MV-4-11 (cell line): ENCODE measurements at regions not wholly inside any gene's neighbourhood (a gene's known extent, or its start where the extent isn't known, plus 50 kb on each side); places are given as distances from the start of the nearest gene placed in this dataset.
"Not testable (repeated sequence)": the region's sequence is repeated elsewhere in the genome, so short reads cannot be mapped to it uniquely, and the experiment has no call there.

Source experiments
- DNase-seq: peaks from one replicate; lab custom pipeline; 2025; lab: John Stamatoyannopoulos, UW

DNA sequence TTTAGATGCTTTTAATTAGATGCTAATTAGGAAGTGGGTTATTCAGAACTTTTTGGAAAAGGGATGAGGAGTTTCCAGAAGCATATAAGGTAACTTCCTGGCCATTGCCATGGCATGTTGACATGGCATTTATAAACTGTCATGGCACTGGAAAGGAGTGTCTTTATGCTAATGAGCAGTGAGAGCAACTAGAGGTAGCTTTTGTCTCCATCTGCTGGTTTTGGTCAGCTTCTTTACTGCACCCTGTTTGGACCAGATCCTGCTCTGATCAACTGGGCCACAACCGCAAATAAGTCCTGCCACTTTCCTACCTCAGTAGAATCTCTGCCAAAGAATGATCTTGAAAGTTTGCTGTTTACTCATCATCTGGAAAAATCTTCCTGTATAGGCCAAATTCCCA is 193.6 kb downstream of the FAM72C start:
- DNase-seq, result not testable (repeated sequence)

DNA sequence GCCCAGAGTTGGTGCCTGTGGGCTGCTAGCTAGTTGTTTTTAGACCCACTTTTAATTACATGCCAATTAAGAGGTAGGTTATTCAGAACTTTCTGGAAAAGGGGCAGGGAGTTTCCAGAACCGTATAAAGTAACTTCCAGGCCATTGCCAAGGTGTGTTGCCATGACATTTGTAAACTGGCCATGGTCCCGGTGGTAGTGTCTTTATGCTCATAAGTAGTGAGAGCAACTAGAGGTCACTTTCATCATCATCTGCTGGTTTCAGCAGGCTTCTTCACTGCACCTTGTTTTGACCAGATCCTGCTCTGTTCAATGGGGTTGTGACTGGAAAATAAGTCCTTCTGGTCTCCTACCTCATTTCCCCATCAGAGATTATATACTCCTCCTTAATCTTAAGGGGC is 207.0 kb downstream of the FAM72C start:
- not testable (repeated sequence) for DNase-seq

DNA sequence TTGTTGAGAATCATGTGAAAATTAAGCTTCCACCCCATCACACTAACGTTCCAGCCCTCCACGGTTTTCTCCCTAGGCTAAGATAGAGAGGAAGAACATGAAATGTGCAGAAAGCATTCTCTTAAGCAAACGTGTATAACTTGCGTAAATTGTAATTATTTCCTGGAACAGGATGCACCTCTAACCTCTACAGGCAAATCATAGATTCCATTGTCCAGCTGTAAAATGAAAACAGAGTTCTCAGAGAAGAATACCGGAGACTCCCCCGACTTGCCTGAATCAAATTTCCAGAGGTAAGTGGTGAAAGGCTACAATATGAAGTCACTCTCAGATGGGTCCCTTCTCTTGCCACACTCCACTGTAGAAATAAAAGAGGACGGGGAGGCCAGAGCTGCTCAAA is 211.4 kb downstream of the FAM72C start:
- DNase-seq, result not testable (repeated sequence)

DNA sequence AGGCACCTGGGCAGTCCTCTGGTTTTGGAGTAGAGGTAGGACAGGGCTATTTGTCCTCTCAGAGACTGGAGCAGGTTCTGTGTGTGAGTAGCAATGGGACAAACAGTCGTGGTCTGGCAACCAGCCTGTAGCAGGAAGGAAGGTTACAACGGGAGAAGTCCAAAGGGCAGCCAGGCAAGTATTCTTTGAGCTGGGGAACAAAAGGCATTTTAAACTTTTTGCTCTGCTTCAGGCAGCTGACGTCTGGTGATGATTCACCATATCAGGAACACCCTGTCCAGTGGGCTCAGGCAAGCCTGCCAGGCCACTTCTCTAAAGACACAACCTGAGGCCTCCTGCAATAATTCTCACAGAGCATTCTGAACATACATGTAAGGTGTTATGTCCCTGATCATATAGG is 215.8 kb downstream of the FAM72C start:
- not testable (repeated sequence) for DNase-seq

DNA sequence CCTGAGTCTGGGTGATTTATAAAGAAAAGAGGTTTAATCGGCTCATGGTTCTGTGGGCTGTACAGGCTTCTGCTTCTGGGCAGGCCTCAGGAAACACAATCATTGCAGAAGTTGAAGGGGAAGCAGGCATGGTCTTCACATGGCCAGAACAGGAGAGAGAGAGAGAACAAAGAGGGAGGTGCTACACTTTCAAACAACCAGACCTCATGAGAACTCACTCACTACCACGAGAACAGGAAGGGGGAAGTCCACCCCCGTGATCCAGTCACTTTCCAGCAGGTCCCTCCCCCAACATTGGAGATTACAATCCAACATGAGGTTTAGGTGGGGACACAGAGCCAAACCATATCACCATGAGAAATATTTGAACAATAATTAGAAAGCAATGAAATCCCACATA is 222.9 kb downstream of the FAM72C start:
- peak; percentile 14 for DNase-seq

DNA sequence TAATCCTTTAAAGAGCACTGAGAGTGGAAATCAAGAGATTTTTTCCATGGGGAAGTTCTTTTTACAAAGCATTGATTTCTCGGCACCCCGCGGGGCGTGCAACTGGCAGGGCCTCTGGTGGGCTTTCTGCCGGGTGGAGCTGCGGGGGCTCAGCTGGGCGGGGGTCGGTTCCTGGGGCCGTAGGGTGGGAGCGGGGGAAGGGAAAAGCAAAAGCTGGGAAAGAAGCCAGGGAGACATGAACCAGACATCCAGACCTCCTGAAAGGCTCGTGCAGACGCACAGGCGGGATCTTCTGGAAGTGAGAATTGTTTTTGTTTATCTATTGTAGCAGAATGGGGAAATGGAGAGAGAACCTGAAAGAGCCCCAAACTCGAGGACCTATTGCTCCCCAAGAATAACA is 235.2 kb downstream of the FAM72C start:
- no peak for DNase-seq

DNA sequence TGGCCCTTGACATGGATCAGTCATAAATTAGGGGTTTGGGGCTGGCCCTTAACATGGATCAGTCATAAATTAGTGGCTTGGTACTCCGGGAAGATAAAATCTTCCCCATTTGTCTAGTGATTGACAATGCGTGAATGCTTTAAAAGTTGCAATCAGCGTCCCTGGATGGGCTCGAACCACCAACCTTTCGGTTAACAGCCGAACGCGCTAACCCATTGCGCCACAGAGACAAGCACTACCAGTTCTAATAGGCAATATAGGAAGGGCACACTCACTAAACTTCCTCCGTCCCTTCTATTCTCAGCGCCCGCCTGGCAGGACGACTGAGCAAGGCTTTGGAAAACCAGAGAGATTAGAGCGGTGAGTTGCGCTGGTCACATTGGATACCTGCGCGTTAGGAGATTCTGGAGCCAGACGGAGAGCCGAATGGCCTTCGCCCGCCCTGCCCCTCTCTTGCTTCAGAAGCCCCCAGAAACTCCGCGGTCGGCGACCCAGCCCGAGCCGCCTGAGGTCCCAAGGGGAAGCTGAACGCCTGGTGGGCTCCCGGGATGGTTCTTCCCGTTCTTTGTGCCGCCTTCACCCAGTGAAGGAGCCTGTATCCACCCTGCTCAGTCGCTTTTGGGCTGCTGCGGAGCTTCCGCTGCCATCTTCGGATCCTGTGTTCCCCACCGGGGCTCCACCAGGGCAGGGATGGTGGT is 235.9 kb downstream of the FAM72C start:
- DNase-seq, result peak; percentile 57

DNA sequence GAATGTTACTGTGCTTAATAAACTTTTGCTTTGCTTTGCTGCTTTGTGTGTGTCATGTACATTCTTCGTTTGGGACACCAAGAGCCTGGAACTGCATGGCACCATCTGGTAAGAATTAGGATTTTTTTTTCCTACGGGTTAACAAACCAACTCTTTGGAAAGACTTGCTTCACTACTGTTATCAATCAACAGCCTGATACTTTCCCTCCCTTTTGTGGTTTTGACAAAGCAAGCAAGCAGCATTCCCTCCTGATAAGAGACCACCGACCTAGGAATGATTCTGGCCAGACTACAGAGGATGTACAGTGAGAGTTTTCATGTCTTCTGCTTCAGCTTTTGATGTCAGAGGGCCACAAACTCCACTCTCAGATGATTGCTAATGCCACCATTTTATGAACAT is 237.5 kb downstream of the FAM72C start:
- not testable (repeated sequence) for DNase-seq

DNA sequence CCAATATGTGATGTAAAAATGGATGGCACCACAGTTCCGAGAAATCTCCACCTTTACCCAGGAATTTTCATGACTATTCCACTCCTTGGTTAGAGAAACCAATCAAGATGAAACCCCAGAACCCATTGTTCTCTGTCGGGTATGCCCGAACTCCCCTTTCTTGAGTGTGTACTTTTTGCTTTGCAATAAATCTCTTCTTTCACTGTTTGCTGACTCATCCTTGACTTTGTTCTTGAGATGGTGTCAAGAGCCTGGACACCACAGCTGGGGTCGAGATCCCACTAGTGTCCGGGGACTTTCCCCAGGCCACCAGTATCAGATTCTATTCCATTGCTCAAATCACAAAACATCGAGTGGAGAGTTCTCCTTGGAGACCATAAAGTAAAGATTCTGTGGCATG is 240.9 kb downstream of the FAM72C start:
- DNase-seq, result not testable (repeated sequence)

DNA sequence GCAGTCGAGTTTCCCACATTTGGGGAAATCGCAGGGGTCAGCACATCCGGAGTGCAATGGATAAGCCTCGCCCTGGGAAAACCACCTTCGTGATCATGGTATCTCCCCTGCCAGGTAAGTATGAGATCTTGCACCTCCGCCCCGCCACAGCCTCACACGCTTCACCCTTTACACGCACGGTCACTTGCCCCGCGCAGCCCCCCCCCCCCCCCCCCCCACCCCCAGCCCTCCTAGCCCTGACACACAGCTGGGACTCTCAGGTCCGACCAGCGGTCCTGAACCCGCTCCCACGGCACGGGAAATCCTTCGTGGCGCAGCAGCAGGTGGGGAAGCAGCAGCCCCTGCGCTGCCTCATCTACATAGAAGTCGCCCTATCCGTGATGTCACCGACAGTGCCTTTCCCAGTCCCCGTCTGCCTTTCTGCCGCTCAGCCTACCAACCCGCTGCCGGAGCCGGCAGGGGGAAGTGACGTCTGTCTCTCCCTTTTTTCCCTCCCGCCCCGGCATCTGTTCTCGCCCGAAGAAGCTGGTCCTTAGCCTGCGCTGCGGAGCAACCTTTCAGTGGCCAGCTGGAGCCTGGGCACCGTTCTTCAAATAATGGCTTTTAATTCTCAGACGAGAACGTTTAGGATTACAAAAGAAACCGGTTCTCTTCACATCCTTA is 242.2 kb downstream of the FAM72C start:
- not testable (repeated sequence) for DNase-seq

DNA sequence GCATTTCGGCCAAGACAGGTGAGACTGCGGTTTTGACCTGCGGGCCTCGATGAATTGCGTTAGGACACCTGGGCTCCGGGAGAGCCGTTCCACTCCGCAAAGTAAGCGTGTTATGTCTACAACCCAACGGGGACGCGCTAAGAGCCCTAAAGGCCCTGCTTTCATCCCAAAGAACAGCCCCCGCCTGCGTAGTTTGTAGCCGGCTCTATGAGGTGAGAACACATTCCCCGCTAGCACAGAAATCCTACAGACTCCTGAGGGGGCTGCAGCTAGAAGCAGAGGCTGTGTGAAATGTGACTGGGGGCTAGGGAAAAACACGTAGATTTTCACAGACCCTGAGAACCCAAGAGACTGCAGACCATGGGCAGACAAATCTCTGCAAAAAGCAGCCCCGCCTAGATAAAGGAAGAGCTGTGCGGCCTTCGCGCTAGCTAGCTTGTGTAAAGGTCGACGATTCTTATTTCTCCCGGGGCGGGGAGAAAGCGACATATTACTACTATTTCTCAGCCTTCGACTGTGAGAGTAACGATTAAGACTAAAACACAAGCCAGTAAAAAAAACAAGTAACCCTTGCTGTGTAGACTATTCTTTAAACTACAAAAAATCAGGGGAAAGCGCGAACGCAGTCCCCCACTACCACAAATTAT is 242.9 kb downstream of the FAM72C start:
- not testable (repeated sequence) for DNase-seq

DNA sequence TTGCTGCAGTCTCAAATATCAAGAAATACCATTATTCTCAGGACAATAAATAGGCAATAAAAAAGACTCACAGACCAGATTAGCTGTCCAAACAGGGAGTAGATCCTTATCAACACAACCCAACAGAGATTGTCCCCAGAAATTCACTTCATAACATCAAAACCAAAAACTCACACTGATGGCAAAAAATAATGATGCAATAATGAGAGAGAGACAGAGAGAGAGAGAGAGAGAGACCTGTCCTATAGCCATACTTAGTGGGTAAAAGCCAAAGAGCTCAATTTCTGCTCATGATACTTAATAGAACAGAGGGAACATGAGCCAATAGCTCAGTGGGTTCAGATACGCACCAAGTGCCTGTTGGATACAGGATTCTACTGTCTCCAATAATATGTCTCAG is 244.5 kb downstream of the FAM72C start:
- no peak for DNase-seq

DNA sequence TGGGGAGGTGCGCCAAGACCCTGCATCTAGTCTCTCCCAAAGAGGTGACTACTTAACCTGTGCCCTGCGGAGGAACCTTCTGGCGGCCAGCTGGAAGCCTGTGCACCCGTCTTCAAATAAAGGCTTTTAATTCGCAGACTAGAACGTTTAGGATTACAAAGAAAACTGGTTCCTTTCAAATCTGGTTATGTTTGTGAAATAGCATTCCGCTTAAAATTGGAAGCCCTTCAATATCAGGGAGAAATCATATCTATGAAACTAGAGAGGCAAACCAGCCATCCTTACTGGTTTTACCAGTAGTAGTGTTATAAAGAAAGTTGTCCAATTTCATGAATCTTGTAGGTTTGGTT is 250.8 kb downstream of the FAM72C start:
- no peak for DNase-seq

DNA sequence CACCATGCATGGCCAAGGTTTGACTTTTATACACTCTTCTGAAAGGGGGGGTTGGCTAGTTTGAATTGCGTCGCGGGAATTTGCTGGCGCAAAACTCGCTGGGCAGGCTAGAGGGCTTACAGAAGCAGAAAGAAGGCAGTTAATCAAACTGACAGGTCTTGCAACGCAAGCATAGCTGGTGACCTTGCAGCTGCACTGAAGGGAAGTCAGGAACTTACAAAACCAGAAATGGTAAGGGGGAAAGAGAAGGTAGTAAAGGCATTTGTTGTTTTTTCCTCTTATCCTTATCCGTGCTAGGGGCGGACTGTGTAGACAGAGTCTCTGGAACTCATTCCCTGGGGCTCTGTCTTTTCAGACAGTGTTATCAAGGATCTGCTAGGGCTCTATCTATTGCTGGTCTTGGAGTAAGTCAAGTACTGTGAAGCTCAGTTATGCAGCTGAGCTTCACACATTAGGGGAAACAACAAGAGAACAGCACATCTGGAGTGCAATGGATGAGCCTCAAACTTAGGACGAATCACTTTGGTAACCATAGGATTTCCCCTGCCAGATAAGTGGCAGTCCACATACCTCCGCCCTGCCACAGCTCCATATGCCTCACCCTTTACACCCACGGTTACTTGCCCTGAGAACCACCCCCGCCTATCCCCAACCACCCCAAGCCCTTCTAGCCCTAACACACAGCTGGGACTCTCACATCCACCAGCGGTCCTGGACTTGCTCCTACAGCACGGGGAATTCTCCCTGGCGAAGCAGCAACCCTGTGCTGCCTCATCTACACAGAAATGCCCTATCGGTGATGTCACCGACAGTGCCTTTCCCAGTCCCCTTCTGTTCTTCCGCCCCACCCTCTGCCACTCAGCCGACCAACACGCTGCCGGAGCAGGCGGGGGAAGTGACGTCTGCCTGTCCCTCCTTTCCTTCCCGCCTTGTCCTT is 251.4 kb downstream of the FAM72C start:
- peak; percentile 86 for DNase-seq

DNA sequence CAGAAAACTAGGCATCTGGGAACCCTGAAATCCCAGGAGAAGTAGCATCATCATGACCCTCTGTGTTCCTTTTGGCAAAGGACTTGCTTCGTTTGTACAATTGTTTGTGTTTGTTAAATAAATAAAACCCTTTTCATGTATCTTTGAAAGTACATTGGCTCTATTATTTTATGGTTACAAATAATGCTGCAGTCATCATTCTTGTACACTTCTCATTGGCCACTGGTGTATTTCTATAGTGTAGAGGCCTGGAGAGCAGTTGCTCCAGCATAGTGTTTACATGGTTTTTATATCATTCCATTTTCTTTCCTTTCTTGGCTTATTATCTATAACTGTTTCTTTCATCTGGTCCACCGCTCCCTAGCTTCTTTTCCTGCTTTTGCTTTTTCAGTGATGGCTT is 253.3 kb downstream of the FAM72C start:
- DNase-seq, result no peak

DNA sequence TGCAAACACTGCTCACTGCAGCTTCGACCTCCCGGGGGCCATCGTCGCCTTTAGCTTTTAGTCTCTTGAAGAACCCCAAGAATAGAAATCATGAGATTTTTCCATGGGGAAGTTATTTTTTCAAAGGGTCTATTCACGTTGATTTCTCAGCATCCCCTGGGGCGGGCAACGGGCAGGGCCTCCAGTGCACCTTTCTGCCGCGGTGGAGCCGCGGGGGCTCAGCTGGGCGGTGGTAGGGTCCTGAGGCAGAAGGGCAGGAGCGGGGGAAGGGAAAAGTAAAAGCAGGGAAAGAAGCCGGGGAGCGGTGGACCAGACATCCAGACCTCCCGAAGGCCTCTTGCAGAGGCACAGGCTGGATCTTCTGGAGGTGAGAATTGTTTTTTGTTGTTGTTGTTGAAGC is 253.8 kb downstream of the FAM72C start:
- no peak for DNase-seq

DNA sequence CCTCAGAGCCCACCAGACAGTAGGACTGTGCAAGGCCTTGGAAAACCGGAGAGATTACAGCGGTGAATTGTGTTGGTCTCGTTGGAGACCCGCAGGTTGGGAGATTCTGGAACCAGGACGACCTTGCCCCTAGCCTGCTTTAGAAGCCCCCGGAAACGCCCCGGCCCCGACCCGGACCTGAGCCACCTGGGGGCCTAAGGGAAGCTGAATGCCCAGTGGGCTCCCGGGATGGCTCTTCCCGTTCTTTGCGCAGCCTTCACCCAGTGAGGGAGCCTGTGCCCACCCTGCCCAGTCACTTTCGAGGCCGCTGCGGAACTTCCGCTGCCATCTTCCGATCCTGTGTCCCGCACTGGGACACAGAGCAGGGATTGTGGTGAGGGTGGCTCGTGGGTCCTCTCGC is 254.4 kb downstream of the FAM72C start:
- DNase-seq, result no peak

DNA sequence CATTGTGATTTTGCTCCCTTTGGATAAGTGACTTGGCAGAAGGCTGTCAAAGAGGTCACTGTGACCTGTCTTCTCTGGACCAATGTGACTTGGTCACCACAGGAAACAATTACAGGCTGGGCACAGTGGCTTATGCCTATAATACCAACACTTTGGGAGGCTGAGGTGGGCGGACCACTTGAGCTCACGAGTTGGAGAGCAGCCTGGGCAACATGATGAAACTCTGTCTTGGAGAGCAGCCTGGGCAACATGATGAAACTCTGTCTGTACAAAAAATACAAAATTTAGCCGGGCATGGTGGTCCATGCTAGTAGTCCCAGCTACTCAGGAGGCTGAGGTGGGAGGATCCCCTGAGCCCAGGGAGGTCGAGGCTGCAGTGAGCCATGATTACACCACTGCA is 256.9 kb downstream of the FAM72C start:
- not testable (repeated sequence) for DNase-seq

DNA sequence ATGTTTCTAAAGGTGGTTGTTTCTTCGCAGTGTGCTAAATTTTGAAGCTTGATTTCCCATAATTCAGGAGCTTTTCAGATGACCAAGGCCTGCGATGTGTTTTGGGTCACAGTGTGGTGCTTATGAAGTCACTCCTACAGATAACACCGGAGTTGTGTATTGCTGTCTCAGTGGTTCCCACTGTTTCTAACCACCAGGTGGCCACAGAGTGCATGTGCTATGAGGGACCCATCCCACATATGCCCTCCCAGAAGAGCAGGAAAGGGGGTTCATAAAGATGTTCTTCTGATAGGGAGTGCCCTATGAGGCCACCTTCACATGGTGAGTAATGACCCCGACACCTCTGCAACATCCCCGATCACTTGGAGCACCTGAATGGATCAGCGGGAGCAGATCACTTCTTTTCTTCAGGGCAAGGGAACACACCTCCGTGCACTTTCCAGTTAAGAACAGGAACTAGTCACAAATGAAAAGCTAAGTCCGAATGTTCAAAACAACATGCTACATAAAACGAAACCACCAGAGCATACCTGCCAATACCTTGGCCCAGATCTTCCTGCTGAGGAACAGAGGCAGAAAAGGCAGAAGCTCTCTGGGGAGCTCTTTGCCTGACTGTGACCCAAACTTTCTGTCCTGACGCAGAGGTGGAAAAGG is 262.1 kb downstream of the FAM72C start:
- not testable (repeated sequence) for DNase-seq

DNA sequence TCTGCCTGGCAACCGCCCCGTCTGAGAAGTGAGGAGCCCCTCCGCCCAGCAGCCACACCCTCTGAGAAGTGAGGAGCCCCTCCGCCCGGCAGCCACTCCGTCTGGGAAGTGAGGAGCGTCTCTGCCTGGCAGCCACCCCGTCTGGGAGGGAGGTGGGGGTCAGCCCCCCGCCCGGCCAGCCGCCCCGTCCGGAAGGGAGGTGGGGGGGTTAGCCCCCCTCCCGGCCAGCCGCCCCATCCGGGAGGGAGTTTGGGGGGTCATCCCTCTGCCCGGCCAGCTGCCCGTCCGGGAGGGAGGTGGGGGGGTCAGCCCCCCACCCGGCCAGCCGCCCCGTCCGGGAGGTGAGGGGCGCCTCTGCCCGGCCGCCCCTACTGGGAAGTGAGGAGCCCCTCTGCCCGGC is 269.0 kb downstream of the FAM72C start:
- not testable (repeated sequence) for DNase-seq

DNA sequence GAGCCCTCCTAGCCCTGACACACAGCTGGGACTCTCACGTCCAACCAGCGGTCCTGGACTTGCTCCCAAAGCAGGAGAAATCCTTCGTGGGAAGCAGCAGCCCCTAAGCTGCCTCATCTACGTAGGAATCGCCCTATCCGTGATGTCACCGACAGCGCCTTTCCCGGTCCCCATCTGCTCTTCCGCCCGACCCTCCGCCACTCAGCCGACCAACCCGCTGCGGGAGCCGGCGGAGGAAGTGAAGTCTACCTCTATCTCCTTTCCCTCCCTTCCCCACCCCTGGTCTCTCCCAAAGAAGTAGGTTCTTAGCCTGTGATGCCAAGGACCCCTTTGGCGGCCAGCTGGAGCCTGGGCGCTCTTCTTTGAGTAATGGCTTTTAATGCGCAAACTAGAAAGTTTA is 272.1 kb downstream of the FAM72C start:
- DNase-seq, result no peak

DNA sequence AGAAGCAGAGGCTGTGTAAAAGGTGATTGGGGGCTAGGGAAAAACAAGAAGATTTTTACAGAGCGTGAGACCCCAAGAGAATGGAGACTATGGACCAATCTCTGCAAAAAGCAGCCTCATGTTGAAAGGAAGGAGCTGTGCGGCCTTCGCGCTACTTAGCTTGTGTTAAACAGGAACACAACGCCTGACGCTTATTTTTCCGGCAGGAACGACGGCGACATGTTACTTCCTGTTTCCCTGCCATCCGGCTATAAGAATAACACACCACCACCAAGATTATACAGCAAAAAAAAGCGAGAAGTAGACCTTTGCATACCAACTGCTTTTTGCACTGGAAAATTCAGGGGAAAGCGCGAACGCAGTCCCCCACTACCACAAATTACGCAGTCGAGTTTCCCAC is 272.7 kb downstream of the FAM72C start:
- DNase-seq, result peak; percentile 38
